Type B pancreatic cell (in vitro differentiated cells): ENCODE measurements at regions not wholly inside any gene's neighbourhood (a gene's known extent, or its start where the extent isn't known, plus 50 kb on each side); places are given as distances from the start of the nearest gene placed in this dataset.
"Not testable (repeated sequence)": the region's sequence is repeated elsewhere in the genome, so short reads cannot be mapped to it uniquely, and the experiment has no call there.

Source experiments
- DNase-seq: peaks from one replicate; pipeline ENCODE4 v3.0.0; 2021; ENCODE audit warnings: mixed read lengths; ENCODE audit not compliant: unreplicated experiment; ENCODE audit errors: extremely low spot score
- H3K27ac Mint-ChIP-seq: 2 replicates; pipeline ENCODE4 v1.8.0; 2021; ENCODE audit warnings: mild to moderate bottlenecking, mixed read lengths
- H3K27me3 Mint-ChIP-seq: 2 replicates; pipeline ENCODE4 v1.8.0; 2021; ENCODE audit warnings: mixed read lengths
- H3K36me3 Mint-ChIP-seq: 2 replicates; pipeline ENCODE4 v1.8.0; 2021; ENCODE audit warnings: mixed read lengths
- H3K4me1 Mint-ChIP-seq: one replicate; pipeline ENCODE4 v1.8.0; 2021; ENCODE audit warnings: mixed read lengths; ENCODE audit not compliant: unreplicated experiment
- H3K4me3 Mint-ChIP-seq: 2 replicates; pipeline ENCODE4 v1.8.0; 2021; ENCODE audit warnings: mild to moderate bottlenecking, mixed read lengths
- H3K9me3 Mint-ChIP-seq: 2 replicates; pipeline ENCODE4 v1.8.0; 2021; ENCODE audit warnings: mixed read lengths
- CTCF ChIP-seq: fragments of 200-600 bp; sonication (generic); conservative IDR thresholded peaks from 2 replicates; pipeline ENCODE4 v1.5.0; 2021; ENCODE audit warnings: antibody characterized with exemption, mild to moderate bottlenecking

- no peak for TF ChIP-seq CTCF
- Mint-ChIP-seq H3K27ac (no peak overlapping the region), H3K36me3 (no peaks in the 10 kb centered on the region), H3K9me3 (no peaks in the 10 kb centered on the region), H3K27me3 (no peaks in the 10 kb centered on the region), H3K4me1 (no peaks in the 10 kb centered on the region), H3K4me3 (no peak overlapping the region)
- no peak for DNase-seq
Observed at GRCh38 chr14:22179190-22179589, 409.8 kb downstream of the DAD1 start.

- no peak for DNase-seq
- Mint-ChIP-seq H3K4me3 (no peak overlapping the region), H3K36me3 (no peaks in the 10 kb centered on the region), H3K27me3 (no peaks in the 10 kb centered on the region), H3K9me3 (no peaks in the 10 kb centered on the region), H3K4me1 (no peaks in the 10 kb centered on the region), H3K27ac (no peak overlapping the region)
- no peak for TF ChIP-seq CTCF
Observed at GRCh38 chr14:22178333-22178839, 410.6 kb downstream of the DAD1 start.

GRCh38 chr14:22177870-22178269 lies 411.2 kb downstream of the DAD1 start:
- Mint-ChIP-seq H3K36me3 (no peaks in the 10 kb centered on the region), H3K27me3 (no peaks in the 10 kb centered on the region), H3K9me3 (no peaks in the 10 kb centered on the region), H3K4me1 (no peaks in the 10 kb centered on the region), H3K27ac (no peak overlapping the region), H3K4me3 (no peak overlapping the region)
- TF ChIP-seq CTCF: no peak
- no peak for DNase-seq

- no peak for TF ChIP-seq CTCF
- Mint-ChIP-seq H3K27me3 (no peaks in the 10 kb centered on the region), H3K4me3 (no peak overlapping the region), H3K27ac (no peak overlapping the region), H3K9me3 (no peaks in the 10 kb centered on the region), H3K36me3 (no peaks in the 10 kb centered on the region), H3K4me1 (no peaks in the 10 kb centered on the region)
- DNase-seq: no peak
Observed at GRCh38 chr14:22176957-22177356, 412.1 kb downstream of the DAD1 start.

GRCh38 chr14:22175278-22175558 lies 413.8 kb downstream of the DAD1 start:
- H3K36me3 Mint-ChIP-seq, H3K4me1 Mint-ChIP-seq, DNase-seq, H3K4me3 Mint-ChIP-seq, H3K27me3 Mint-ChIP-seq, H3K9me3 Mint-ChIP-seq: not testable (repeated sequence)
- H3K27ac Mint-ChIP-seq: peak overlapping the region; percentile 52

GRCh38 chr14:22174412-22175277 lies 414.4 kb downstream of the DAD1 start:
- Mint-ChIP-seq H3K4me1 (no peaks in the 10 kb centered on the region), H3K36me3 (no peaks in the 10 kb centered on the region), H3K9me3 (no peaks in the 10 kb centered on the region), H3K27me3 (no peaks in the 10 kb centered on the region), H3K4me3 (peak overlapping the region; percentile 13), H3K27ac (peak overlapping the region; percentile 52)
- no peak for DNase-seq
- no peak for TF ChIP-seq CTCF
